ENCODE measurements at regions not wholly inside any gene's neighbourhood (a gene's known extent, or its start where the extent isn't known, plus 50 kb on each side); places are given as distances from the start of the nearest gene placed in this dataset.

GRCh38 chr20:39861381-39861780 lies 827.7 kb downstream of the MAFB start:
- H3K4ac ChIP-seq (replicated peaks; ENCODE audit: insufficient read length, low read depth, low read length) = no peak overlapping the region
- no peaks in the 10 kb centered on the region for H3K9me3 ChIP-seq (ENCODE audit: insufficient read depth in 2 of 2, low read depth in 1 of 2, low read length in 1 of 2)
- H4K91ac ChIP-seq (replicated peaks; ENCODE audit: insufficient read length, low read length) = no peak overlapping the region
- no peak overlapping the region for H3K14ac ChIP-seq (ENCODE audit: insufficient read length)
- H2BK12ac ChIP-seq (ENCODE audit: low read depth, low read length) = no peak overlapping the region
- H4K5ac ChIP-seq (ENCODE audit: insufficient read length, low read depth, low read length) = no peak overlapping the region
- no peak overlapping the region for H2BK120ac ChIP-seq (replicated peaks; ENCODE audit: low read depth, low read length)
- ChIA-PET CTCF (ENCODE audit: partially characterized antibody) (no interaction called here), POLR2A (ENCODE audit: partially characterized antibody) (no interaction called here)
- H3K23ac ChIP-seq (ENCODE audit: insufficient read length) = no peak overlapping the region
- no peak overlapping the region for H2BK5ac ChIP-seq (ENCODE audit: low read depth, low read length)
- no peak for FAIRE-seq
- no peak overlapping the region for H3K18ac ChIP-seq (ENCODE audit: extremely low read depth, low read length)
- no peak overlapping the region for H2AK5ac ChIP-seq (ENCODE audit: low read depth, low read length)
- TF ChIP-seq SRF (IDR thresholded peaks at IDR 0.05; ENCODE audit: low read depth, low read length) = no peak
- H3K56ac ChIP-seq (replicated peaks; ENCODE audit: insufficient read length, low read depth, low read length) = no peak overlapping the region
- no peaks in the 10 kb centered on the region for H3K79me2 ChIP-seq (ENCODE audit: control insufficient read depth in 1 of 2, insufficient read depth in 2 of 2, low read length in 2 of 2)
- H3K27ac ChIP-seq (ENCODE audit: low read depth, low read length) = no peak overlapping the region
- no peaks in the 10 kb centered on the region for H3K4me1 ChIP-seq (replicated peaks in 1 of 4; ENCODE audit: control insufficient read depth in 3 of 4, insufficient read depth in 4 of 4, low read length in 3 of 4)
- H3K9ac ChIP-seq (replicated peaks in 1 of 4; ENCODE audit: extremely low read depth in 1 of 4, low read depth in 3 of 4, low read length in 3 of 4) = no peak overlapping the region
- no peaks in the 10 kb centered on the region for H3K36me3 ChIP-seq (ENCODE audit: control insufficient read depth in 2 of 4, insufficient read depth in 4 of 4, low read length in 3 of 4)
- peaks cover 2% of the 10 kb centered on the region; the same call in 1 of the 2 replicates for H3K23me2 ChIP-seq (ENCODE audit: low read depth, low read length)
- H4K20me1 ChIP-seq (replicated peaks in 1 of 2; ENCODE audit: control insufficient read depth in 1 of 2, insufficient read depth in 2 of 2, low read length in 2 of 2) = no peaks in the 10 kb centered on the region
- H2BK15ac ChIP-seq (ENCODE audit: low read length) = no peak overlapping the region
- no peak overlapping the region for H2AFZ ChIP-seq (ENCODE audit: low read length)
- no peak overlapping the region for H3K4me3 ChIP-seq (ENCODE audit: extremely low read depth in 1 of 4, insufficient read depth in 2 of 4, low read depth in 3 of 4, low read length in 4 of 4)
- no peak overlapping the region for H4K8ac ChIP-seq (ENCODE audit: extremely low read depth, insufficient read depth, low read length)
- DNase-seq (ENCODE audit: low read depth in 1 of 2, low spot score in 2 of 2) = no peak
- H3K4me2 ChIP-seq (ENCODE audit: insufficient read depth in 1 of 2, low read depth in 2 of 2, low read length in 2 of 2) = no peak overlapping the region
- no peak overlapping the region for H2BK20ac ChIP-seq (ENCODE audit: low read length)
- no peaks in the 10 kb centered on the region for H3K27me3 ChIP-seq (replicated peaks in 1 of 4; ENCODE audit: control insufficient read depth in 3 of 4, extremely low read depth in 1 of 4, insufficient read depth in 3 of 4, low read length in 3 of 4)
- WGBS, 2 experiments (ENCODE audit: extremely low coverage in 1 of 2, insufficient coverage in 1 of 2, insufficient read length in 1 of 2, insufficient replicate concordance in 2 of 2, low coverage in 1 of 2, low lambda C conversion rate in 2 of 2, missing lambda C conversion rate in 1 of 2) = 100% methylated on average over 1 of the region's 1 CpG; no CpG with 5 or more reads in 1 of the 2 experiments
- no peaks in the 10 kb centered on the region for H3K79me1 ChIP-seq (ENCODE audit: low read depth, low read length)
